ENCODE measurements at regions not wholly inside any gene's neighbourhood (a gene's known extent, or its start where the extent isn't known, plus 50 kb on each side); places are given as distances from the start of the nearest gene placed in this dataset.
"Not testable (repeated sequence)": the region's sequence is repeated elsewhere in the genome, so short reads cannot be mapped to it uniquely, and the experiment has no call there.

DNA sequence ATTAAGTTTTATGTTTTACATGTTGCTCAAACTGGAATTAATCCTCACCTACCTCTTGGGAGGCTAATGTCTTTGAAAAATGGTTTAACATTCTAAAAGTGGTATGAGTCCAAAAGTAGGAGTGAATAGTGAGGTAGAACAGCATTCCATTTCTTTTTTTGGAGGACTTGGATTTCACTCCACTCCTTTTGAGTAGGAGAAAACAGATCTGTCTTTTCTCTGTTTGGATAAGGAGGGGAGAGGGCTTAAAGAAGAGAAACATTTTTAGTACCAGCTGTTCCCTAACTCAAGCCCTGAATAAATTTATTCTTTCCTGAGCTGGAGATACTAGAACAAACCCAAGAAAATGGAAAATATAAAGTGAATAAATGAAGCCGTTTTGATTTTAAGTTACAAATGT is 687.9 kb downstream of the MECOM start:
- DNase-seq: no peak

GRCh38 chr3:168974617-168975403 is 688.7 kb downstream of the MECOM start:
- DNase-seq: no peak

GRCh38 chr3:168973897-168974296 is 689.6 kb downstream of the MECOM start:
- no peak for DNase-seq

DNA sequence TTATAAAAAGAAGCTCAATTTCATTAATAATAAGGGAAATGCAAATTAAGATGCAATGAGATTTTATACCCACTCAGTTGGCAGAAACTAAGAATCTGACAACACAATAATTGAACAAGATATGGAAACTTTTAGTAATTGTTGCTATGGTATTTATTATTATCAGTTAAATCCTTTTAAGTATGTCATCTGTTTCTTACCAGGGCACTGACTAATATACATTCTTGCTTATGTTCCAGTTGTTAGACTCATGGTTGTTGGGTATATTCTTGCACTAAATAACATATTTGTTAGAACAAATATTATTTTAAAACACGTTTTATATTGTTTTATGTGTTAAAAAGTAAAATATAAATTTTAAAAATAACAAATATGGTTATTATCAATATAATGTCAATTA is 690.3 kb downstream of the MECOM start:
- no peak for DNase-seq

- peak; percentile 13 for DNase-seq
Observed at GRCh38 chr3:168968609-168969008, 694.9 kb downstream of the MECOM start.

GRCh38 chr3:168964736-168965135 is 698.8 kb downstream of the MECOM start:
- no peak for DNase-seq

DNA sequence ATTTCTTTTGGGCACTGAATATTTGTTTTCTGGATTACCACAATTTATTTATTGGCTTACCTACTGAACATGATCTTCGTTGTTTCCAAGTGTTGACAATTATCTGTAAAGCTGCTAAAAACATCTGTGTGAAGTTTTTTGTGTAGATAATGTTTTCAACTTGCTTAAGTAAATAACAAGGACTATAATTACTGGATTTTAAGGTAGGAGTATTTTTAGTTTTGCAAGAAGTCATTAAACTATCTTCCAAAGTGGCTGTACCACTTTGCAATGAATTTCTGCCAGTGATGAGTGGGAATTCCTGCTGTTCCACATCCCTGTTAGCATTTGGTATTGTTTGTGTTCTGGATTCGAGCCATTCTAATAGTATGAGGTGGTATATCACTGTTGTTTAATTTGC is 702.2 kb downstream of the MECOM start:
- DNase-seq: no peak

- no peak for DNase-seq
Observed at GRCh38 chr3:168959731-168960130, 703.8 kb downstream of the MECOM start.

DNA sequence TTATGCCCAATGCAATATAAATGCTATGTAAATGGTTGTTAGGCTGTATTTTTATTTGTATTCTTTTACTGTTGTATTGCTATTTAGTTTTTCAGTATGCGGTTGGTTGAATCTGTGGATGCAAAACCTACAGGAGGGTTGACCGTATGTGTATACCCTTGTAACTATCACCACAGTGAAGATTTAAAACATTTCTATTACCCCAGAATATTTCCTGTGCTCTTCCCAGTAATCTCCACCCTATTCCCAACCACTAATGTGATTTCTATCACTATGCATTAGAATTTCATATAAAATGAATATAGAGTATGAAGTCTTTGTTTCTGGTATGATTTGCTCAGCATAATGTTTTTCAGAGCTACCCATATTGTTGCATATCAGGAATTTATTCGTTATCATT is 705.0 kb downstream of the MECOM start:
- DNase-seq: no peak

- DNase-seq: no peak
Observed at GRCh38 chr3:168956076-168956475, 707.4 kb downstream of the MECOM start.

DNA sequence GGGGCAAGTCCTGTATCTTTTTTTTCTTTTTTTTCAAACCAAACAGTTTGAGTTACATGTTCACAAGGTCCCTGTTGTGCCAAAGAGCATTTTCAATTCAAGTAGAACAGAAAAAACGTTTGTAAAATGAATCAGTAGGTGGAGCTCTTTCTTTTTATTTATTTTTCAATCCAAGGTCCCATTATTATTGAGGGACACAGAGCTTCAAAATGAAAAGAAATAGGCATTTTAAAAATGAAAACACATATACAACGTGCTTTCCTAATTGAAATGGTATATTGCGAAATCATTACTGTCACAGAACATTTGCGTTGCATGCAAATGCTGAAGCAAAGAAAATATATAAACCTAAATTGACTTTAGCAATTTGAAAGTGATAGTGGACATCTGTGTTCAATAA is 711.0 kb downstream of the MECOM start:
- DNase-seq: peak; percentile 34

DNA sequence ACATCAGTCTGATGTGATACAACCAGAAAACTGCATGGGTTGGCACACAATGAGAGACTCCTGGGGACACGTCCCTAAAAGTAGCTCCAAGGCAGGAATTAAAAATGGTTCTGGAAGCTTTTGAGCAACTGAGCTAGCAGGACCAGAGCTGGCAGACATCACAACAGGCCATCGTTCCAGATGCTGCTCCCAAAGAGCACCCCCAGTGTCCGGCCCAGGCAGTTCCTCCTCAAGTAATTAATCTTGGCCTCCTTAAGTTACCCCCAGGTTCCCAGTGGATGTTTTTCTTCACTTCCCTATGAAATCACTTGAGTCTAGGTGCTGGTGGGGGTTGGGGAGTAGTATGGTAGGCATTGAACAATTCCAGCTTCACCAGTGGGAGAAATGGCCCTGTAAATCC is 711.6 kb downstream of the MECOM start:
- DNase-seq: no peak

DNA sequence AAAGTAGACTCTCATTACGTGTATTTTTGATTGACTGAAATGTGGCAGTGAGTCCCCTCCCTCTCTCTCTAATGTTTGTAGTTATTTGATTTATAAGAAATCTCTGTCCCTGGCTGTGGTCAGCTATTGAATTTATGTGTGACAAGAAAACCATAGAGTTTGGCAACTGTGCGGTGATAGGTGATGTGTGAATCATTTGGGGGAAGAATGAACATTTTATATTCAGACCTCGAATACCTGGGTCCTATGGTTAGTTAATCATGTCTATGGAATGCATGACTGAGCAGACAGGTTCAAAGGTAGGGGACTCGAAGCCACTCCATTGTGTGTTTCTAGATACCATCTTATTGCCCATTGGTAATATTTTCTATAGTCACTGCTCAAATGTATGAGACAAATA is 712.1 kb downstream of the MECOM start:
- DNase-seq: no peak

DNA sequence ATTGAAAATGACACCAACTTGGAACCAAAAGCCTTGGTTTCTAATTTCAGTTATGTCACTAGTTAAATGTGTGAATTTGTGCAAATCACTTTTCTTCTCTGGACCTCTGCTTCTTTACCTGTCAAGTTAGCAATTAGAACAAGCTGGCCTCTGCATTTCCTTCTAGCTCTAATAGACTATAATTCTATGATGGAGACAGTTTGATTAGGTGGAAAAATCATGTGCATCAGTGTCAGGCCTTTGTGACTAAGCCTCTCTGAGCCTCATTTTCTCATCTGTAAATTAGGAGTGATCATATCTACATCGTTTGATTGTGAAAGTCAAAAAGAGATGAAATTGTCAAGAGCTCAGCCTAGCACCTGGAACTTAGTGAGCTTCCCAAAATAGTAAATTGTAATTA is 712.9 kb downstream of the MECOM start:
- DNase-seq: no peak

- DNase-seq: no peak
Observed at GRCh38 chr3:168939651-168940238, 723.8 kb downstream of the MECOM start.

GRCh38 chr3:168933614-168934013 is 729.9 kb downstream of the MECOM start:
- peak; percentile 57 for DNase-seq

- not testable (repeated sequence) for DNase-seq
Observed at GRCh38 chr3:168929997-168930396, 733.5 kb downstream of the MECOM start.

DNA sequence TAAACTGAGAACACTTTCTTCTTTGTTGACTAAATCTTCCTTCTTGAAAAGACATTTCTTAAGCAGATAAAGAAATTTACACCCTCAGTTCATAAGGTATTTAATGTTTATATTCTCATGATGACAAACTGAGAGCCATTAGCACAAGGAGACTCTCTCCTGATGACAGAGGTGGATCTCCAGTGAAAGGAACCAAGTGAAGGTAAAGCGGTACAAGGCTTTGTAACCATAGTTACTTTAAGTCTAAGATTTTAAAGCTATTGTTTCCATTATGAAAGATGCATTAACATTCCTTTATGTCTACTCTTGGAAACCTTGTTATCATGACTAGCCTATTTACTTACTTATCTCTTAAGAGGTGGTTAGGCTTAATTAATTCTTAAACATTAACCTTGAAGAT is 737.1 kb downstream of the MECOM start:
- no peak for DNase-seq

- no peak for DNase-seq
Observed at GRCh38 chr3:168925568-168925967, 737.9 kb downstream of the MECOM start.

- peak; percentile 29 for DNase-seq
Observed at GRCh38 chr3:168914662-168915061, 748.9 kb downstream of the MECOM start.

GRCh38 chr3:168909260-168909659 is 754.3 kb downstream of the MECOM start:
- no peak for DNase-seq

DNA sequence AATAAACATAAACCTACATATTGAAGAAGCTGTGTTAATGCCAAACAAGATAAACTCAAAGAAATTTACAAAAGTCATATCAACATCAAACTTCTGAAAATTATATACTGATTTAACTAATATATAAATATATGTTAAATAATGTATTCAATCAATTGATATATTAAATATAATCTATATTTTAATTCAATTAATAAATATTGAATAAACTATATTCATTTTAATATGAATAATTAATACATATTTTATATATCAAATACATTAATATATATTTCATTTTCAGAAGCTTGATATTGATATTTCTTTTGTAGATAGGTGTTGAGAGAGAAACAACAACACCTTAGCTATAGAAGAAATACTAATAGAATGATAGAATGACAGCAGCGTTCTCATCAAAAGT is 768.1 kb downstream of the MECOM start:
- no peak for DNase-seq

- no peak for DNase-seq
Observed at GRCh38 chr3:168894214-168894613, 769.3 kb downstream of the MECOM start.

DNA sequence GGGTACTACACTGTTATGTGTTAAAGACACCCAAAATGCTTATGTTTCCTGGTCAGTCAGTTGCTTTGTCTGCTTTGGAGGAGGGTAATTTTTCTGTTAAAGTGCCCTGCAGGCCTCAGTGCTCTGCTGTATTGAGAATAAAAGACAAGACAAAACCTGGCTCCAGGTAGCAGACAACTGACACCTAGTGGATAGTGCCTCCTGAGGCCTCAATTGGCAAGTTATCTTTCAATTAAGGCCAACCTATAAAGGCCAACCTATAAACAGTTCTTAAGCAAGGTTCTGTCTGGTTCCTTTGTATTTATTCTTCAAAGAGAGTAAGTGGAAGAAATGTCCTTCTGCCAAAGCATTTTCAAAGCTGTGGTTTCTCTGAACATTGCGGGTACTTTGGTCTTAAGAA is 773.8 kb downstream of the MECOM start:
- no peak for DNase-seq

- no peak for DNase-seq
Observed at GRCh38 chr3:168888781-168889180, 774.7 kb downstream of the MECOM start.
